ENCODE measurements at regions not wholly inside any gene's neighbourhood (a gene's known extent, or its start where the extent isn't known, plus 50 kb on each side); places are given as distances from the start of the nearest gene placed in this dataset.
"Not testable (repeated sequence)": the region's sequence is repeated elsewhere in the genome, so short reads cannot be mapped to it uniquely, and the experiment has no call there.

DNA sequence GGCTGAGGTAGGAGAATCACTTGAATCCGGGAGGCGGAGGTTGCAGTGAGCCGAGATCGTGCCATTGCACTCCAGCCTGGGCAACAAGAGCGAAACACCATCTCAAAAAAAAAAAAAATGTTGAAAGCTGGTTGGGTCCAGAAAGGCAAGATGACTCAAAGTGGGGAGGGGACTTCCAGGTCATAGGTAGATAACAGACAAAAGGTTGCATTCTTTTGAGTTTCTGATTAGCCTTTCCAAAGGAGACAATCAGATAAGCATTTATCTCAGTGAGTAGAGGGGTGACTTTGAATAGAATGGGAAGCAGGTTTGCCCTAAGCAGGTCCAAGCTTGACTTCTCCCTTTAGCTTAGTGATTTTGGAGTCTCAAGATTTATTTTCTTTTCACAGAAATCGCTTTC lies 527.9 kb downstream of the XYLT1 start:
- not testable (repeated sequence) for H3K27ac Mint-ChIP-seq, H3K27me3 Mint-ChIP-seq, H3K36me3 Mint-ChIP-seq, H3K4me3 Mint-ChIP-seq, H3K4me1 Mint-ChIP-seq, H3K9me3 Mint-ChIP-seq

DNA sequence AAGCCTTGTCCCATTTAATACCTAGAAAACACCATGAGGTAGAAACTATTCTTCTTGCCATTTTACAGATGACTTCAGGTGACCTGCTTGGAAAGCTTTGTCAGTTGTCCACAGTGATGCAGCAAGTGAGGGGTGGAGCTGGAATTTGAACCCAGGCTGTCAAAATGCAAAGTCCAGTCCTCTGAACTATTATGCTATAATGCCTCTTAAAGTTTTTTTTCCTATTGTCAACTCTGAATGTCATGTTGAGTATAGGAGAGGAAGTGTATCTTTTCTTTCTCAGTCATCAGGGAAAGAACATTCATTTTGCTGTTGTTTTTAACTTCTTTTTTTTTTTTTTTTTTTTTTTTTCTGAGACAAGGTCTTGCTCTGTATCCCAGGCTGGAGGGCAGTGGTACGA lies 525.6 kb downstream of the XYLT1 start:
- Mint-ChIP-seq H3K27me3 (no peaks in the 10 kb centered on the region), H3K36me3 (no peaks in the 10 kb centered on the region), H3K4me3 (no peak overlapping the region), H3K9me3 (peaks cover 8% of the 10 kb centered on the region), H3K27ac (no peak overlapping the region), H3K4me1 (no peaks in the 10 kb centered on the region)

DNA sequence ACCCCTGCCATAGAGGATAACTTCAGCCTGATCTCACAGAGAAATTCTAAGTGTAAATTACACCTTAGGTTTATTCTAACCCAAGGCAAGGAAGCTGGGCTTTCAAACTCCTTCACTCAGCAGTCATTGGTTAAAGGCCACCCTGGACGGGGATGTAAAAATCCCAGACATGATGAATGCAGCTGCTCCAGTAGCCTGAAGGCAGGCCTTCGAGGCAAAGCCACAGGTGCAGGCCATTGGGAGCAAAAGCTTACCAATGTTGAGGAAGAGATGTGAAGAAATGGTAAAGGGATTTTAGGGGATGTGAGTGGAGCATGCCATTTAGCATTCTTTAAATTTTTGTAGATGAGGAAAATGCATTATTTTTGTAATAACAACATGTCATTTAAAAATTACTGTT lies 514.4 kb downstream of the XYLT1 start:
- Mint-ChIP-seq H3K36me3 (no peaks in the 10 kb centered on the region), H3K27ac (no peak overlapping the region), H3K4me1 (no peaks in the 10 kb centered on the region), H3K27me3 (no peaks in the 10 kb centered on the region), H3K4me3 (no peak overlapping the region), H3K9me3 (no peaks in the 10 kb centered on the region)

DNA sequence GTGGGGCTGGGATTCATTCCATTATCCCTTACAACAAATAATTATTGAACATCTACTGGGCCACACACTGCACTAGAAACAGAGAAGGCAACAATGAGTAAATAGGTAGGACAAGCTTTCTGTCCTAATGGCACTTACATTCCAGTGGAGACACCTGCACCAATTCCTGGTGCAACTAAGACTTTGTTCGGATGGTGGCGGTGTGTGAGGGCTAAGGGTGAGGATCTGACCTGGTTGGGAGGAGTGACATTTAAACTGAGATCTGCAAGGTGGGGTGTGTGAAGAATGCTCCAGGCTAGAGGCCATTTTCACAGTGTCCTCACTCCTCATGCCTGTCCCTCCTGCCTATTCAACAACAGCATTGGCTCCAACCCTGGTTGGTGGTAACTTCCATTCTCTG lies 510.0 kb downstream of the XYLT1 start:
- Mint-ChIP-seq H3K27me3 (no peaks in the 10 kb centered on the region), H3K9me3 (peaks cover 6% of the 10 kb centered on the region), H3K27ac (no peak overlapping the region), H3K4me1 (no peaks in the 10 kb centered on the region), H3K4me3 (no peak overlapping the region), H3K36me3 (no peaks in the 10 kb centered on the region)

DNA sequence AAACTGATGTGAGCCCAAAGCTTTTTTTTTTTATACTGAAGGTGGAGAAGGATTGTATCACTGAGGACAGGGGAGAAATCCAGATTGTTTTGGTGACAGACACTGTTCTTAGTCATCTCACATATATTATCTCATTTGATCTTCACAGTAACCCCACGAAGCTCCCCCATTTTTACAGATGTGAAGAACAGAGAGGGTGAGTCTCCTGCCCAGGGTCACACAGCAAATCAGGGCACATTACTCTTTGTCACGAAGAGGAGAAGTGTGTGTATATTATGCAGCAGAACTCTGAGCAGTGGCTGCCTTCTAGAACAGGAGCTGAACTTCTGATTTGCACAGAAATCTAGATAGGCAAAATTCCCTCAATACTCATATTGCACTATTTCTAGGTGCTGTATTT lies 504.3 kb downstream of the XYLT1 start:
- H3K4me1 Mint-ChIP-seq = no peaks in the 10 kb centered on the region
- H3K27me3 Mint-ChIP-seq = no peaks in the 10 kb centered on the region
- H3K36me3 Mint-ChIP-seq = no peaks in the 10 kb centered on the region
- no peak overlapping the region for H3K27ac Mint-ChIP-seq
- no peak overlapping the region for H3K4me3 Mint-ChIP-seq
- H3K9me3 Mint-ChIP-seq = peaks cover 6% of the 10 kb centered on the region

DNA sequence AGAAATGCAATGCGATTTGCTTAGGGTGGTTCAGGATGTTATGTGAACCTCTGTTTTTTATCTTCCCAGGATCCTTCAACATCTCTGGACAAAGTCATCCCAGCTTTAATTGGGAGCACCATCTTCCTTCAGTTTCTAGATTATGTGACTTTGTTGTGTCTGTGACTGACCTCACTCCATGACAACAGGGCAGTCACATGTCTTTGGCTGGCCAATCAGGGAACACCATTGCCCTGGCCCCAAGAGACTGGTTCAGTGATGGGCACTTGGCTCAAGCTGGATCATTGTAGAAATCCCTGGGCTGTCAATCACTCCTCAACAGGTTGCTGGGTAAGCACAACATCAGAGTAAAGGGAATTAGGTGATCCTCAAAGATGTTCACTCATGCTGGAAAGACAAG lies 499.7 kb downstream of the XYLT1 start:
- Mint-ChIP-seq H3K27me3 (no peaks in the 10 kb centered on the region), H3K4me3 (no peak overlapping the region), H3K36me3 (no peaks in the 10 kb centered on the region), H3K27ac (no peak overlapping the region), H3K9me3 (no peaks in the 10 kb centered on the region), H3K4me1 (no peaks in the 10 kb centered on the region)

DNA sequence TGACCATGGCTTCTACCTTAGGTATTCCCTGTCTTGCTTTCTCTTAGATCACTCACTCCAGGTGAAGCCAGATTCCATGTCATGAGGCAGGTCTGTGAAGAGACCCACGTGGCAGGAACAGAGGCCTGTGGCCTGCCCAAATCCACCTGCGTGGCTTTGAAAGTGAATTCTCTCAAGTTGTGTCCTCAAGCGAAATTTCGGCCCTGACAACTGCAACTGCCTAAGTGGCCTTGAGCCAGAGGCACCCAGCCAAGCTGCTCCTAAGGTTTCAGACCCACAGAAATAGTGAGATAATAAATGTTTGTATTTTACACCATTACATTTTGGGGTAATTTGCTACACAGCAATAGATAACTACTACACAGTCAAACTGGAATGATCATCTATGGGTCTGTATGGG lies 497.9 kb downstream of the XYLT1 start:
- Mint-ChIP-seq H3K9me3 (no peaks in the 10 kb centered on the region), H3K4me3 (no peak overlapping the region), H3K4me1 (no peaks in the 10 kb centered on the region), H3K36me3 (no peaks in the 10 kb centered on the region), H3K27ac (no peak overlapping the region), H3K27me3 (no peaks in the 10 kb centered on the region)

DNA sequence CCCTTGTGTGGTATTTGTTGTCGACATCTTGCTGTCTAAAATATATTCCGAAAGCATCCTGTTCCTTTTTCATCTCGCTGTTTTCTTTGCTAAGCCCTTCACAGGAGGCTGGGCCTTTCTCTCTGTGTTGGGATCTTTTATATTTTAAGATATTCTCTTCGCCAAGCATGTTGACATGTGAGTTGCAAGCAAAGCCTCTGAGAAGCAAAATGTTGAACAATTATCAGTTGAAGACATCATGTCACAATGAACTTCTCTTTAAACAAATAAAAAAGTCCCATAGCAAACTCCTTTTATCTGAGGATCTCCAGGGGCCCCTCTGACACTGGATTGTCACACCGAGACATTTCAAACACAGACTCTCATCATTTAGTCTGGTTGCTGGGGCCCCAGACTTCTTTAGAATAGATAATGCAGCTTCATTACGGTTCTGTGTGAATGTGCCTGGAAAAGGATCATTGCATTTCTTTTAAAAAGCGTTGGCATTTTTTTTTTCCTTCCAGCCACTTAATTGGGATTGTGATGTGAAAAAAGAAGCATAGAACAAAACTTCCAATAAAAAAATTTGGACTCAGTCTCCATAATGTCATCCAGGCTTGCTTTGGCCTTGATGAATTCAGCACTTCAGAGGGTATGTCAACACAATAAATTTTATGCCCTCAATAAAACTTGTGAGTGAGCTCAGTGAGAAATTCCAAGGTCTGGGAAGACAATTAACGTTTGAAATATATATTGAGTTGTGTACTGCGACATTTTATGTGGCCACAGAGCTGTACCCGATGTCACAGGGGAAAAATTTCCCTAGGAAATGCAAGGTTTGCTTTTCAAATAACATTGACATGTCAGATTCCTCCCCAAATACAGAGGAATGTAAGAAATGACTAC lies 496.8 kb downstream of the XYLT1 start:
- Mint-ChIP-seq H3K36me3 (no peaks in the 10 kb centered on the region), H3K9me3 (no peaks in the 10 kb centered on the region), H3K27me3 (no peaks in the 10 kb centered on the region), H3K4me3 (no peak overlapping the region), H3K4me1 (no peaks in the 10 kb centered on the region), H3K27ac (no peak overlapping the region)

DNA sequence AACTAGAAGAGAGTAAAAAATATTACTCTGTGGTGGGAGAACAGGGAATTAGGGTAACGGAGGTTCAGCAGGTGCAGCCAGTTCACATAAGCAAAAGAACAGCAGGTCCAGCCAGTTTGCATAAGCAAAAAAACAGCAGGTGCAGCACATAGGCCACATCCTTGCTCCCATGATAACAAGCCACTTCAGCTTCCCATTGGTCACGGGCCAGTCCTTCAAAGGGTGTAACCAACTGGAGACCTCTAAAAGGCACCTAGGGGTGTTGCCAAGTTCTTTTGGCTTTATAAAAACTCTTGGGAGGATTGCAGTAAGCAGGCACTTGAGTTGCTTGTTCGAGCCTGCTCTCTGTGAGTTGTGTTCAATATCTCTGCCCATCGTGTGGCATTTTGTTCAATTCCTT lies 488.1 kb downstream of the XYLT1 start:
- H3K36me3 Mint-ChIP-seq = peaks cover 2% of the 10 kb centered on the region
- H3K9me3 Mint-ChIP-seq = no peaks in the 10 kb centered on the region
- no peaks in the 10 kb centered on the region for H3K27me3 Mint-ChIP-seq
- H3K27ac Mint-ChIP-seq = no peak overlapping the region
- H3K4me3 Mint-ChIP-seq = no peak overlapping the region
- peaks cover 7% of the 10 kb centered on the region for H3K4me1 Mint-ChIP-seq

DNA sequence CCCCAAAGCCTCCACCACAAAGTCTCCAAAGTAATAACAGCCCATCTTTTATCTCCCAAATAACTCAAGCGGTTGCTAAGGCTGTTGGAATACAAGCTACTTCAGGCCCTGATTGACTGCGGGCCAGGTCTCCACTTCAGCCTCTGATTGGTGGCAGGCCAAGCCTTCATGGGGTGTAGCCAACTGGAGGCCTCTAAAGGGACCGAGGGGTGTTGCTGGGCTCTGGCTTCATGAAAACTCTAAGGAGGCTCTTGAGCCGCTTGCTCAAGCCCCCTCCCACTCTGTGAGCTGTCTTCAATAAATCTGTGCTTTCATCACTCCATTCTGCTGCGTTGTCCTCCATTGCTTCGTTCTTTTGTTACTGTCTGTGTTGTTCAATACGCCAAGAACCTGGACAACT lies 487.2 kb downstream of the XYLT1 start:
- Mint-ChIP-seq H3K4me1 (peaks cover 7% of the 10 kb centered on the region), H3K4me3 (no peak overlapping the region), H3K9me3 (no peaks in the 10 kb centered on the region), H3K36me3 (peaks cover 2% of the 10 kb centered on the region), H3K27me3 (no peaks in the 10 kb centered on the region), H3K27ac (no peak overlapping the region)

DNA sequence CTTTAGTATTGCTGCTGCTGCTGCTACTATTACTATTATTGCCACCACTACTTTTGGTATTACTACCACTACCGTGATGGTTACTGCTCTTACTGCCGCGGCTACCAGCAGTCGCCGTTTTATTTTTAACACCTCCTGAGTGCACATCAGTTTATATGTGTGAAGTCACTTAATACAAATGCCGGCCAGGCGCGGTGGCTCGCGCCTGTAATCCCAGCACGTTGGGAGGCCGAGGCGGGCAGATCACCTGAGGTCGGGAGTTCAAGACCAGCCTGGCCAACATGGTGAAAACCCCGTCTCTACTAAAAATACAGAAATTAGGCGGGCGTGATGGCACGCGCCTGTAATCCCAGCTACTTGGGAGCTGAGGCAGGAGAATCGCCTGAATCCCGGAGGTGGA lies 486.7 kb downstream of the XYLT1 start:
- H3K27me3 Mint-ChIP-seq, H3K4me3 Mint-ChIP-seq, H3K4me1 Mint-ChIP-seq, H3K36me3 Mint-ChIP-seq, H3K27ac Mint-ChIP-seq, H3K9me3 Mint-ChIP-seq: not testable (repeated sequence)

DNA sequence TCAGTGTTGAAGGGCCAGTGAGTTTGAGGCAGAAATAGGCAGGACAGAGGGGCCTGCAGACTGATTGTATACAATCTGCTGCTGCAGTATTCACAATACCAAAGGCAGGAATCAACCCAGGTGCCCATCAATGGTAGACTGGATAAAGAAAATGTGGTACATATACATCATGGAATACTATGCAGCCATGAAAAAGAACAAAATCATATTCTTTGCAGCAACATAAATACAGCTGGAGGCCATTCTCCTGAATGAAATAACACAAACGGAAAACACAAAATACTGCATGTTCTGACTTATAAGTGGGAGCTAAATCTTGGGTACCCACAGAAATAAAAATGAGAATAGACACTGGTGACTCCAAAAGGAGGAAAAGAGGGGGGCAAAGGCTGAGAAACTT lies 485.1 kb downstream of the XYLT1 start:
- Mint-ChIP-seq H3K27me3 (no peaks in the 10 kb centered on the region), H3K9me3 (no peaks in the 10 kb centered on the region)

DNA sequence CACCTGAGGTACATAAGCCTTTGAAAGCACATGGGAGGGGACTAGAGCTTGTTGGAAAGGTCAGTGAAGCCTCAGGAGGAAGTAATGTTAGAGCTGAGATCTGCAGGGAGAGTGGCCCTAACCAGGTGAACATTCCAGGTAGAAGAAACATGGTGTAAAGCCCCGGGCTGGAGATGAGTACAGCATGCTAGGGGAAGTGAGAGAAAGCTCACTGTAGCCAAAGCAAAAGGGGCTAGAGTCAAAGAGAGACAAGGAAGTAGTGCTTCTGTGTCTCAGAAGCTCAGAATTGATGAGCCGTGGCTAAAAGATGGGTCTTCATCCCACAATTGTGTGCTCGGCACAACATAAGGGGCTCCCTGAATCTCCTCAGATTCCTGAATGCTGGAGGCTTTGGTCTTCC lies 481.8 kb downstream of the XYLT1 start:
- H3K4me1 Mint-ChIP-seq = peaks cover 21% of the 10 kb centered on the region
- peaks cover 2% of the 10 kb centered on the region for H3K36me3 Mint-ChIP-seq
- no peaks in the 10 kb centered on the region for H3K27me3 Mint-ChIP-seq
- H3K4me3 Mint-ChIP-seq = no peak overlapping the region
- no peak overlapping the region for H3K27ac Mint-ChIP-seq
- H3K9me3 Mint-ChIP-seq = no peaks in the 10 kb centered on the region

More for the DNA sequence above, 485.1 kb downstream of the XYLT1 start:
- H3K4me1 Mint-ChIP-seq = peaks cover 7% of the 10 kb centered on the region
- H3K4me3 Mint-ChIP-seq = no peak overlapping the region
- H3K27ac Mint-ChIP-seq = no peak overlapping the region
- peaks cover 2% of the 10 kb centered on the region for H3K36me3 Mint-ChIP-seq

DNA sequence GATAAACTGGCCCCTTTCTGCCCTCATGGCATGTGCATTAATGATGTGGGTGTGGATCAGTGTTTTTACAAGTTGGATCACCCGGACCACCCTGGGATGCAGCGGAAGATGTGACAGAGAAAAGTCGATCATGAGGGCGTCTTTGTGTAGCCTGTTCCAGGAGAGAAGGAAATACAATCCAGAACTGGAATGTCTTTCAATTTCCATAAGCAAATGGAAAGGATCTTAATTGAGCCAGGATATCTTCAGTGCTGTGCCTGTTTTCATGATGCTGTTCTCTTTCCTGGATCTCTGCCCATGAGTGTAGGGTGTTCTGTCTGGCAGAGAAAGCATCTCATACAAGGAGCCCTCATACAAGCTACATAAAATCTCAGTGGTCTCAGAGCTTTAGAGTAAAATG lies 481.4 kb downstream of the XYLT1 start:
- no peak overlapping the region for H3K4me3 Mint-ChIP-seq
- no peaks in the 10 kb centered on the region for H3K9me3 Mint-ChIP-seq
- H3K27ac Mint-ChIP-seq = no peak overlapping the region
- H3K27me3 Mint-ChIP-seq = no peaks in the 10 kb centered on the region
- peaks cover 2% of the 10 kb centered on the region for H3K36me3 Mint-ChIP-seq
- H3K4me1 Mint-ChIP-seq = peaks cover 25% of the 10 kb centered on the region

DNA sequence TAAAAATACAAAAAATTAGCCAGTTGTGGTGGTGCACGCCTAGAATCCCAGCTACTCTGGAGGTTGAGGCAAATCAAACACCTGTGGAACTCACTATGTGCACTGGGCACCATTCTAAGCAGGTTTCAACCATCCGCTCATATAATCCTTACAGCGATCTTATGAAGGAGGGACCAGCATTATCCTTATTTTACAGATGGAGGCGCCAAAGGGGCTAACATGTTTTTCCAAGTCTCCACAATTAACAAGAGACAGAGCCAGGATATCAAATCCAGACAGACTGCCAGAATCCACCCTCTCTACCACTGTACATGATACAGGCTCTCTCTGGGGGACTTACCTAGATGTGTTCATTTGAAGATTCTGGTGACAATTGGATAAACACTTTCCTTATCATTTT lies 479.0 kb downstream of the XYLT1 start:
- H3K4me3 Mint-ChIP-seq = no peak overlapping the region
- H3K4me1 Mint-ChIP-seq = peaks cover 27% of the 10 kb centered on the region
- H3K9me3 Mint-ChIP-seq = no peaks in the 10 kb centered on the region
- no peak overlapping the region for H3K27ac Mint-ChIP-seq
- no peaks in the 10 kb centered on the region for H3K27me3 Mint-ChIP-seq
- H3K36me3 Mint-ChIP-seq = no peaks in the 10 kb centered on the region

DNA sequence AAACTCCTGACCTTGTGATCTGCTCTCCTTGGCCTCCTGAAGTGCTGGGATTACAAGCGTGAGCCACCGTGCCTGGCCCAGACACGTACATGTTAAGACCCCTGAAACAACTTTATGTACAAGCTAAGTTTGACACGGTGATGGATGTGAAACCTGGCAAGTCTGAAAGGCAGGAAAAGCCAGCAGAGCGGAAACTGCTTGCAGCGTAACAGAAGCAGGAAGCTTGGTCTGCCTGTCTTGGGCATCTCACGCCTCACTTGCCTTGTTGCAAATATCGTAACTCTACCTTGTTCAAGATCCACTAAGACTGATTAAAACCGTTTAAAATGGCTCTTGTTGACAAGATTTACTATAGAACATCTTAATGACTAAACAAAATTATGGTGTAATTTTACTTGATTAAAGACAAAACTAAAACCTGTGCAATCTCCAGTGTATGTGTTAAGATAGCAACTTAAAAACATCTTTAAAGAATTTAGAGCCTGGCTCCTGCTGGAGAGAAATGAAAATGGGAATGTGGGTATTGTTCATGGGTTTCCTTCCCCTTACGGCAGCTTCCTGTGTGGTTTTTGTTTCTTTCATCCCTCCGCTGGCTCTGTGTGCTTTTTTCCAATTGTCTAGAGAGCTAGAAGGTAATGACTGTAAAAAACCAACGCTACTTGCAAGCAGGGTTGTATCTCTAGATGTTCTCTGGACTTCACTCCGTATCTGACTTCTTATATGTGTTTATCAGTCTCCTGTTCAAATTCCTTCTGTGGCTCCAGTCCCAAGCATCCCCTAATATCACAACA lies 477.6 kb downstream of the XYLT1 start:
- H3K4me3 Mint-ChIP-seq = peak overlapping the region; percentile 53
- H3K9me3 Mint-ChIP-seq = no peaks in the 10 kb centered on the region
- no peaks in the 10 kb centered on the region for H3K36me3 Mint-ChIP-seq
- peaks cover 27% of the 10 kb centered on the region for H3K4me1 Mint-ChIP-seq
- peak overlapping the region; percentile 74 for H3K27ac Mint-ChIP-seq
- H3K27me3 Mint-ChIP-seq = peaks cover 1% of the 10 kb centered on the region
